PFSK-1 (cell line): ENCODE measurements at regions not wholly inside any gene's neighbourhood (a gene's known extent, or its start where the extent isn't known, plus 50 kb on each side); places are given as distances from the start of the nearest gene placed in this dataset.

Source experiments
- FOXP2 ChIP-seq: optimal IDR thresholded peaks from 2 replicates; pipeline ENCODE3; 2011; ENCODE audit warnings: borderline replicate concordance, control low read depth, inconsistent platforms; ENCODE audit not compliant: insufficient read depth; ENCODE audit errors: extremely low read length, extremely low read depth
- POLR2AphosphoS5 ChIP-seq: IDR thresholded peaks from 2 replicates; pipeline ENCODE4 v1.6.1; 2012; ENCODE audit warnings: low read depth, mild to moderate bottlenecking, control low read depth, low read length, moderate library complexity
- SIN3A ChIP-seq: IDR thresholded peaks from 2 replicates; pipeline ENCODE4 v1.6.1; 2012; ENCODE audit warnings: mild to moderate bottlenecking, low read length, moderate library complexity, borderline replicate concordance; ENCODE audit not compliant: insufficient read depth
- TAF1 ChIP-seq: IDR thresholded peaks from 2 replicates; pipeline ENCODE4 v1.6.1; 2012; ENCODE audit warnings: low read length, control low read depth, borderline replicate concordance; ENCODE audit not compliant: insufficient read depth
- TF ChIP-seq, protein P1 (sequence below), 2 experiments: IDR thresholded peaks; 2 replicates each; pipeline versions ENCODE4 v1.6.1 to v1.8.0; 2011 to 2012; ENCODE audit warnings: low read depth in 2 of 2, low read length in 2 of 2, control low read depth in 1 of 2, inconsistent platforms in 1 of 2, mild to moderate bottlenecking in 1 of 2, moderate library complexity in 1 of 2; ENCODE audit not compliant: insufficient read depth in 1 of 2

DNA sequence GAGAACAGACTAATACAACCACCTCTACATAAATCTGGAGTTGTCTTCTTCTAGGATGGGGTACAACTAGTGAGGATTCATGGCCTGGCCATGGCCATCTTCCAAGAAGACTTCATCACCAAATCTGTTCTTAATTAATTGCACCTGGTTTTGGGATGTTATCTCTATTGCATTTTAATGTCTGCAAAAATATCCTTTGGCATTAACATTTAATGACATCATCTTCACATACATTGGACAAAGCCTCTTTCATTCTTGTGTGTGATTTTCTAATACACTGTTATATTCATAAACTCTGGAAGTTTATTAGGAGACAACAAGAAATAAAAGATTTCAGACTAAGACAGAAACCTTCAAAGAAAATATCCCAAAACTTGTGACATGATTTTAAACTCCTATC lies 124.2 kb upstream of the ABCB5 start:
- TF ChIP-seq FOXP2 = no peak
- no peak for TF ChIP-seq TAF1
- TF ChIP-seq, protein P1, sequence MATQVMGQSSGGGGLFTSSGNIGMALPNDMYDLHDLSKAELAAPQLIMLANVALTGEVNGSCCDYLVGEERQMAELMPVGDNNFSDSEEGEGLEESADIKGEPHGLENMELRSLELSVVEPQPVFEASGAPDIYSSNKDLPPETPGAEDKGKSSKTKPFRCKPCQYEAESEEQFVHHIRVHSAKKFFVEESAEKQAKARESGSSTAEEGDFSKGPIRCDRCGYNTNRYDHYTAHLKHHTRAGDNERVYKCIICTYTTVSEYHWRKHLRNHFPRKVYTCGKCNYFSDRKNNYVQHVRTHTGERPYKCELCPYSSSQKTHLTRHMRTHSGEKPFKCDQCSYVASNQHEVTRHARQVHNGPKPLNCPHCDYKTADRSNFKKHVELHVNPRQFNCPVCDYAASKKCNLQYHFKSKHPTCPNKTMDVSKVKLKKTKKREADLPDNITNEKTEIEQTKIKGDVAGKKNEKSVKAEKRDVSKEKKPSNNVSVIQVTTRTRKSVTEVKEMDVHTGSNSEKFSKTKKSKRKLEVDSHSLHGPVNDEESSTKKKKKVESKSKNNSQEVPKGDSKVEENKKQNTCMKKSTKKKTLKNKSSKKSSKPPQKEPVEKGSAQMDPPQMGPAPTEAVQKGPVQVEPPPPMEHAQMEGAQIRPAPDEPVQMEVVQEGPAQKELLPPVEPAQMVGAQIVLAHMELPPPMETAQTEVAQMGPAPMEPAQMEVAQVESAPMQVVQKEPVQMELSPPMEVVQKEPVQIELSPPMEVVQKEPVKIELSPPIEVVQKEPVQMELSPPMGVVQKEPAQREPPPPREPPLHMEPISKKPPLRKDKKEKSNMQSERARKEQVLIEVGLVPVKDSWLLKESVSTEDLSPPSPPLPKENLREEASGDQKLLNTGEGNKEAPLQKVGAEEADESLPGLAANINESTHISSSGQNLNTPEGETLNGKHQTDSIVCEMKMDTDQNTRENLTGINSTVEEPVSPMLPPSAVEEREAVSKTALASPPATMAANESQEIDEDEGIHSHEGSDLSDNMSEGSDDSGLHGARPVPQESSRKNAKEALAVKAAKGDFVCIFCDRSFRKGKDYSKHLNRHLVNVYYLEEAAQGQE (IDR thresholded peaks at IDR 0.05; ENCODE audit: insufficient read depth in 1 of 2, low read depth in 2 of 2, low read length in 2 of 2) = no peak
- no peak for TF ChIP-seq SIN3A
- TF ChIP-seq POLR2AphosphoS5 = no peak

DNA sequence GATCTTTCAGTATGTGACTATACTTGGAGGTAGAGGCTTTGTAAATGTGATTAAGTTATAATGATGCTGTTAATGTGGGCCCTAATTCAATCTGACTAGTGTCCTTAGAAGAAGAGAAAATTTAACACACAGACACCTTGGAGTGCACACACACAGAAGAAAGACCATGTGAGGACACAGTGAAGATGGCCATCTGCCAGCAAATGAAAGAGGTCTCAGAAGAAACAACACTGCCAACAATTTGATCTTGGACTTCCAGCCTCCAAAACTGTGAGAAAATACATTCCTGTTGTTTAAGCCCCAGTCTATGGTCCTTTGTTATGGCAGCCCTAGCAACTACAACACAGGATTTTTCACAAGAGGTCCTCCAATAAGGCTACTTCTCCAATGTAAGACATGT lies 120.9 kb upstream of the ABCB5 start:
- TF ChIP-seq, protein P1 (IDR thresholded peaks at IDR 0.05; ENCODE audit: insufficient read depth in 1 of 2, low read depth in 2 of 2, low read length in 2 of 2) = no peak
- TF ChIP-seq POLR2AphosphoS5 (no peak), TAF1 (no peak)

DNA sequence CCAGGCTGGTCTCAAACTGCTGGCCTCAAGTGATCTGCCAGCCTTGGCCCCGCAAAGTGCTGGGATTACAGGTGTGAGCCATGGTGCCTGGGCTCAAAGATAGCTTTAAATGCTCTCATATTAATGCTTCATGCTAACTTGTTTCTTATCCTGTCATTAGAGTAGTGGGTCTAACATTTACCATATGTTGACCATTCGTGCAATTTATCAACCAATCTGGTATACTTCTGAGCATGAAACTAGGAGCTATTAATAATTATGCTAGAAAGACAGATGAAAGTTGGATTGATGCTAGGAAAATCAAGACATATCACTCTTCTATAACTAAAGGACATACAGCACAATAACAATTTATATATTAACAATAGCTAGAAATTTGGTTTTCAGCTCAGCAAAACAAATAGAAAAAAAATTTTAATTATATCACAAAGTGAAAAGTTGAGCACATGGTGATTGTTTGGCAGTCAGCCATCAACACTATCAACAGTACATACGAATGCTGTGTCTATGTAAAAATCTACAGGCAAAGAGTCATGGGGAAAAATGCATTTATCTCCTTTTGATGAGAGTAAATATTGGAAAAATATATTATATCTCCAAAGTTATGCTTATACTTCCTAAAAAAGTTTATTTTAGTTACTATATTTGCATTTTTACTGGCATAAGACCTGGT lies 112.1 kb upstream of the ABCB5 start:
- TF ChIP-seq FOXP2 (no peak), TAF1 (no peak), SIN3A (no peak), POLR2AphosphoS5 (no peak)
- TF ChIP-seq, protein P1 (IDR thresholded peaks at IDR 0.05; ENCODE audit: insufficient read depth in 1 of 2, low read depth in 2 of 2, low read length in 2 of 2) = no peak

DNA sequence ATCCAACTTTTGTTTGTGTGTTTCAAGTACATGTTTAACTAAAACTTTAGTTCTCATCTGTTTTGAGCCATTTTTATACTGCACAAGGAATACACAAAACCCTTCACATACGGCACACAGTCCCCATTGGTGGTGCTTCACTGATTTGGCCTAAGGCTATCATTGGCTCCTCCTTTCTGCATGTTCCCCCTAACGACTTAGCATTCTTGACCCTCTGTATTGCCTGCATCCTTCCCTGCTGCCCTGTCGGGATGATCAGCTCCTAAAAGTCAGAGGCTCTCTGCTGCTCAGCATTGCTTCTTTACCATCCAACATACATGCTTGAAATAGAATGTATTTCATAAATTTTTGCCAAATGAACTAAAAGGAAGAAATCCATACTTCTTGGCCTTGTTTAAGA lies 111.4 kb upstream of the ABCB5 start:
- no peak for TF ChIP-seq POLR2AphosphoS5
- no peak for TF ChIP-seq SIN3A
- no peak for TF ChIP-seq FOXP2
- TF ChIP-seq, protein P1 (IDR thresholded peaks at IDR 0.05; ENCODE audit: insufficient read depth in 1 of 2, low read depth in 2 of 2, low read length in 2 of 2) = no peak
- TF ChIP-seq TAF1 = no peak

DNA sequence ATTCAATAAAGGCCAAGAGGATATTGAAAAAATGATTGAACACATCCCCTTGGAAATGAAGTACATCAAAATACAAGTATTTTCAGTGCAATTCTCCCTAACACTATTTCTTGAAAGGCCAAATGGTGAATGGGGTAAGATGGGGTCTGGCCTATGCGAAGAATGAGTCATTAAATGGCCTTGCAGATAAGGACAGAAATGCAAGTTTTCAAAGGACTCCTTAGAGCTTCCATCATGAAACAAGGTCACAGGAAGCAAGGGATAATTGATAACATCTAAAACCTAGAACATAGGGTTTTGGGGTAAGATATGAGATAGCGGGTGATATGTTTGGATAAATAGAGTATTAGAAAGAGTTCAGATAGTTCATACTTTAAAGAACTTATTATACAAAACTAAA lies 109.3 kb upstream of the ABCB5 start:
- TF ChIP-seq SIN3A (no peak), FOXP2 (no peak), POLR2AphosphoS5 (no peak), TAF1 (no peak)
- TF ChIP-seq, protein P1 (IDR thresholded peaks at IDR 0.05; ENCODE audit: insufficient read depth in 1 of 2, low read depth in 2 of 2, low read length in 2 of 2) = no peak
